22Rv1 (cell line): ENCODE measurements at regions not wholly inside any gene's neighbourhood (a gene's known extent, or its start where the extent isn't known, plus 50 kb on each side); places are given as distances from the start of the nearest gene placed in this dataset.

Experiments used
- CTCF ChIP-seq: fragments of 450-650 bp; IDR thresholded peaks from 2 replicates; pipeline ENCODE4 v1.5.1; 2017; ENCODE audit warnings: mild to moderate bottlenecking
- ZFX ChIP-seq: fragments of 450-650 bp; IDR thresholded peaks from 2 replicates; pipeline ENCODE4 v1.6.1; 2017; ENCODE audit warnings: antibody characterized with exemption, borderline replicate concordance

GRCh38 chr12:115222220-115222619, 538.2 kb upstream of the TBX3 start:
- no peak for TF ChIP-seq CTCF
- TF ChIP-seq ZFX, result no peak
